Endothelial cell of umbilical vein (primary cell): ENCODE measurements at regions not wholly inside any gene's neighbourhood (a gene's known extent, or its start where the extent isn't known, plus 50 kb on each side); places are given as distances from the start of the nearest gene placed in this dataset.

ENCODE experiments used
- EZH2 ChIP-seq: IDR thresholded peaks from 2 replicates; pipeline ENCODE4 v1.6.1; 2012; ENCODE audit warnings: borderline replicate concordance, low read depth, mild to moderate bottlenecking, moderate library complexity, low read length, inconsistent platforms; ENCODE audit not compliant: severe bottlenecking
- FOS ChIP-seq: IDR thresholded peaks from 2 replicates; pipeline ENCODE4 v1.6.1; 2011; ENCODE audit warnings: mild to moderate bottlenecking, low read length, moderate library complexity, borderline replicate concordance; ENCODE audit not compliant: insufficient read depth
- MYC ChIP-seq: IDR thresholded peaks from one replicate; pipeline ENCODE4 v1.6.1; 2011; ENCODE audit warnings: mild to moderate bottlenecking, low read depth, low read length
- POLR2A ChIP-seq: IDR thresholded peaks from 2 replicates; pipeline ENCODE4 v1.6.1; 2012; ENCODE audit warnings: low read depth, mild to moderate bottlenecking, control low read depth, low read length
- POLR2AphosphoS5 ChIP-seq: IDR thresholded peaks from 2 replicates; pipeline ENCODE4 v1.6.1; 2012; ENCODE audit warnings: low read depth, mild to moderate bottlenecking, control low read depth, low read length, moderate library complexity; ENCODE audit not compliant: insufficient read depth
- TF ChIP-seq, protein P1 (sequence below): IDR thresholded peaks from 2 replicates; pipeline ENCODE4 v1.6.1; 2011; ENCODE audit not compliant: insufficient read depth, insufficient read length
- TF ChIP-seq, protein P2 (sequence below), 2 donors: IDR thresholded peaks; 1 replicate in 1 of 2; 2 replicates in 1 of 2; pipeline ENCODE4 v1.5.1; 2011; ENCODE audit warnings: low read length in 2 of 2, mild to moderate bottlenecking in 2 of 2, moderate library complexity in 2 of 2, control low read depth in 1 of 2, inconsistent platforms in 1 of 2, low read depth in 1 of 2; ENCODE audit not compliant: insufficient read depth in 1 of 2; ENCODE audit errors: extremely low read depth in 1 of 2

DNA sequence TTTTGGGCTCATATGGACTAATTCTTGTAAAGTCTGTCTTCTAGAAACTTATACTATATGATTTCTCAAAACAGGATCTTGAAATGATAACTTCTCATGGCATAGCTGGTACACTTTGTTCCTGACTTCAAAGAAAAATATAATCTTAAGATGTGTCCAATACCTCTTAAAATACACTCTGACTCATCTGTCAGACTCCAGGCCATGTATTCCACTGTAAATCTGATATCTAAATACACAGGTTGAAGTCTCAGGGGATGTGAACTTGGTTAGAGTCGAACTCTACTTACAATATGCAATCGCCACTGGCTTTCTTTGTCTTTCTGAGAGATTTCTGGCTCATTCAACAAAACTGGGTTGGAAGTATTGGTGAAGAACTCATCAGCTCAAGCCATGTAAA, 99.8 kb downstream of the LACC1 start:
- TF ChIP-seq, protein P1, sequence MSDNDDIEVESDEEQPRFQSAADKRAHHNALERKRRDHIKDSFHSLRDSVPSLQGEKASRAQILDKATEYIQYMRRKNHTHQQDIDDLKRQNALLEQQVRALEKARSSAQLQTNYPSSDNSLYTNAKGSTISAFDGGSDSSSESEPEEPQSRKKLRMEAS: no peak
- TF ChIP-seq, protein P2, sequence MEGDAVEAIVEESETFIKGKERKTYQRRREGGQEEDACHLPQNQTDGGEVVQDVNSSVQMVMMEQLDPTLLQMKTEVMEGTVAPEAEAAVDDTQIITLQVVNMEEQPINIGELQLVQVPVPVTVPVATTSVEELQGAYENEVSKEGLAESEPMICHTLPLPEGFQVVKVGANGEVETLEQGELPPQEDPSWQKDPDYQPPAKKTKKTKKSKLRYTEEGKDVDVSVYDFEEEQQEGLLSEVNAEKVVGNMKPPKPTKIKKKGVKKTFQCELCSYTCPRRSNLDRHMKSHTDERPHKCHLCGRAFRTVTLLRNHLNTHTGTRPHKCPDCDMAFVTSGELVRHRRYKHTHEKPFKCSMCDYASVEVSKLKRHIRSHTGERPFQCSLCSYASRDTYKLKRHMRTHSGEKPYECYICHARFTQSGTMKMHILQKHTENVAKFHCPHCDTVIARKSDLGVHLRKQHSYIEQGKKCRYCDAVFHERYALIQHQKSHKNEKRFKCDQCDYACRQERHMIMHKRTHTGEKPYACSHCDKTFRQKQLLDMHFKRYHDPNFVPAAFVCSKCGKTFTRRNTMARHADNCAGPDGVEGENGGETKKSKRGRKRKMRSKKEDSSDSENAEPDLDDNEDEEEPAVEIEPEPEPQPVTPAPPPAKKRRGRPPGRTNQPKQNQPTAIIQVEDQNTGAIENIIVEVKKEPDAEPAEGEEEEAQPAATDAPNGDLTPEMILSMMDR (IDR thresholded peaks at IDR 0.05; ENCODE audit: extremely low read depth in 1 of 2, insufficient read depth in 1 of 2, low read depth in 1 of 2, low read length in 2 of 2): no peak
- no peak for TF ChIP-seq POLR2A
- no peak for TF ChIP-seq FOS
- TF ChIP-seq EZH2: no peak
- TF ChIP-seq POLR2AphosphoS5: no peak
- no peak for TF ChIP-seq MYC
